ENCODE measurements at regions not wholly inside any gene's neighbourhood (a gene's known extent, or its start where the extent isn't known, plus 50 kb on each side); places are given as distances from the start of the nearest gene placed in this dataset.

DNA sequence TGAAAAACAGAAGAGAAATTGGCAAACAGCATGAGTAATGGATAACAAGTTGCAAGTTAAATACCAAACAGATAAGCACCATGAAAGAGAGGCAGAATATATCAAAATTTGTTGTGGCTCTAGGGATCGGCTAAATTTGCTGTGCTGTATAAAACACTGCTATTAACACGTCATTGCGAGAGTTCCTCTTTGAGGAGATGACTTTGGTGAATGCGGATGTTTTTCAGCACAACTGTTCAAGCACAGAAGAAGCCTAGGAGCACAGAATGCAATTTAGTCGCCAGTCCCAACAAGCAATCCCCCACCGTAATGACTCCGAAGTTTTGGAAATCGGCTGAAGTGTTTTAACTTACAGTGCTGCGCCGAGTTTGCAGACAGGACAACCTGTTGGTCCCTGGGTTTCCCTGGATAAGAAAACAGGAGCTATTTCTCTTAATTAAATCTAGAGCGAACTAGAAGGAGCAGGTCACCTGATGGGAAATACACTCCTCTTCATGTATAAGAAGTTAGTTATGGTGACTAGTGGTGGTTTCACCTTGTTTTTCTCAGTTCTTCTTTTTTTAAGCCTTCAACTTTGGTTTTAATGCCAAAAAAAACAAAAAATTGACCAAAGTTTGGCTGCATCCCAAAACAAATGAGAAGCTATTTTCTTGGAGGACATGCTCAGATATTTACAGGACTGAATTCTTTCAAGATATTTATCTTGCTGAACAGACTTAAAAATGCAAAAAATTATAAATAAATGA lies 454.1 kb upstream of the SALL3 start:
- no peak for DNase-seq (ENCODE audit: low read depth)

GRCh38 chr18:78526275-78526674 lies 453.3 kb upstream of the SALL3 start:
- DNase-seq (ENCODE audit: low read depth): no peak

- no peak for DNase-seq (ENCODE audit: low read depth)
These were observed 452.5 kb upstream of the SALL3 start for GRCh38 chr18:78526923-78527711.

GRCh38 chr18:78527984-78528383 lies 451.6 kb upstream of the SALL3 start:
- DNase-seq (ENCODE audit: low read depth): no peak

GRCh38 chr18:78528411-78529258 lies 451.0 kb upstream of the SALL3 start:
- no peak for DNase-seq (ENCODE audit: low read depth)

DNA sequence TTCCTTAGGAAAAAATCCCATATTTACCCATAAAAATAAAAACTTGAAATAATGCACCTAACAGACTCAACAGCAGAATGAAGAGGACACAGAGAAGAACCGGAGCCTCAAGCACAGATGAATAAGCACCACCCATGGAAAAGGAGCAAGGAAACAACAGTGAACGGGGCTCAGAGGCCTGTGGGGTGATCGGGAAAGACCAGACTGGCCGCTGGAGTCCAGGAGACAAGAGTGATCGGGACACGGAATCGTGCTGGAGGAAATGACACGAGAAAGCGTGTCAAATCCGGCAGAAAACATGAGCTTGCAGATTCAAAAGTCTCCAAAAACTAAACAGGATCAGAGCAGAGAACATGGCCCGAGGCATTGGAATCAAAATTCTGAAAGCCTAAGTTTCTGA lies 448.0 kb upstream of the SALL3 start:
- no peak for DNase-seq (ENCODE audit: low read depth)

GRCh38 chr18:78538669-78539440 lies 440.8 kb upstream of the SALL3 start:
- DNase-seq (ENCODE audit: low read depth): no peak

- DNase-seq (ENCODE audit: low read depth): no peak
These were observed 438.7 kb upstream of the SALL3 start for GRCh38 chr18:78540636-78541529.

DNA sequence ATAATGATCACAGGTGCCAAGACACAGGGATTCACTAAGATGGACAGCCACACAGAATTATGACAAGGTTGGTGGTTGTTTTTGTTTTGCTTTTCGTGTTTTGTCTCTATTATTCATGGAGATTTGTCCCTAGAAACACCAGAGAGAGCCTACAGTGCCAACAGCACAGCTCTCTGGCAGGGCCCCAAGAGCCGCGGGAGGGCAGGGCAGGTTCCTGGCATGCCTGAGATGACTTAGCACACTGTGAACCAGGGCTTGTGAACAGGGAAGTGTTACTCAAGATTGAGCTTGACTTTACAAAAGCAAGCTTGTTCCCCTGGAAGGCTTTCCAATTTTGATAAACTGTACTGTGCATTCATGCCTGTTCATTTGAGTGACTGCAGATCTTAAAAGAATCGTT lies 437.4 kb upstream of the SALL3 start:
- no peak for DNase-seq (ENCODE audit: low read depth)

DNA sequence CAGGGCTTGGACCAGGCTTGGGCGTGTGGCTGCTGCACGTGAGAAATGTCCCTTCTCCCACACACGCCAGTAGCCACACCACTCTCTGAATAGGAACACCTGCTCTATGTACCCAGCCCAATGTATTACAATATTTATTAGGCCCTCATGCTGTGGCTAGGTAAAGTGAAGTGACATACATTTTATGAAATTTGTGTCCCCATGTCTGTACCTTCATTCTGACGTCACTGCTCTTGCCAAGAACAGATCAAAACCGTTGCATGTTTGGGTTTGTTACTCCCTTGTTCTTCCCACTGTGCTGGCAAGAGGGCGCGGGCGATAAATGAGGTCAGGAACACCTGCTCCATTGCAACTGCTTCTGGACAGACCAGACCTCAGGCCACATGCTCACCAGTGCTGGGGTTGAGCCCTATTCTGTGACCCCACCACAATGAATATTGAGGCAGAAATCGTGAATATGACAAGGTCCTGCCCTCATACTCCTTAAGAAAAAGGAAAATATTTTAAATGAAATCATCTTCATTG lies 436.4 kb upstream of the SALL3 start:
- DNase-seq (ENCODE audit: low read depth): no peak

DNA sequence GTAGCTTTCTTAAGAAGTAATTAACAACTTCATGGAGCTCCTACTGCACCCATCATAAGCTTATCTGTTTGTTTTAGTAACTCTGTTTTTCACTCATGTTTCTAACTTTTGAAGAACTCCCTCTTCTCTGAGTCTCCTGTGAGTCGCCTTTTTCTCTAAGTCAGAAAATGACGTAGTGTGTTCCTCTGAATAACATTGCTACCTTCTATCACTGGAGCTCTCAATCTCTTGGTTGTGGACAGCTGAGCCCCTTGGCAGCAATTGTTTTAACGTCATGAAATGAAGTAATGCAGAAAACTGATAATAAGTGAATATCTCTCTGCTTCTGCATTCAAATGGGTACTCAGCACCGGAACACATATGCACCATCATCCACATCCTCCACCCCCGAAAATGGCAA lies 433.3 kb upstream of the SALL3 start:
- DNase-seq (ENCODE audit: low read depth): no peak

GRCh38 chr18:78547817-78548216 lies 431.8 kb upstream of the SALL3 start:
- no peak for DNase-seq (ENCODE audit: low read depth)

DNA sequence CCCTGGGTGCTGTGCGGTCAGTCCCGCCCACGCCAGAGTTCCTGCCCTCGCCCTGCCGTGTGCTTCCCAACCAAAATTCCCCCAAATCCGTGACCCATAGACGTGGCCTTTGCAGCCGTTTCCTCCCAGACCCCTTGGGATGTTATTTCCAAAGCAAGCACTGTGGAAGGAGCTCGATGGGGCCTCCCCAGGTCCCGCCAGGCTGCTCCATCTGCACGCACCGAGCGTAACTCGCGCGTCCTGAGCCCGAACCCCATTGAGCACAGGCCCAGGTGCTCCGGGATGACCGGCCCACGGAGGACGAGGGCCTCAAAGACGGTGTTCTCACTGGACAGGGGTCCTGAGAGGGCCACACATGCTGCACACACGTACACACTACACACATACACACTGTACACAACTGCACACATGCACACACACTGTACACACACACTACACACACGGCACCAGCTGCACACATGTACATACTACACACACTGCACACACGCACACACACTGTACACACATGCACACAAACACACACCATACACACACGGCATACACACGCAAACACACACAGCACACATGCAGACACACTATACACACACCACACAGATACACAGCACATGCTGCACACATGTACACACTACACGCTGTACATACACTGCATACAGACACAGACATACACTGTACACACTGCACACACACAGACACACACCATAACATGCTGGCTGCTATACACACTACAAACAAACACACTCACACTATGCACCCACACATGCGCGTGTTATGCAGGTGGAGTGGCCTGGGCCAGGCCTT lies 431.2 kb upstream of the SALL3 start:
- no peak for DNase-seq (ENCODE audit: low read depth)

- DNase-seq (ENCODE audit: low read depth): no peak
These were observed 429.6 kb upstream of the SALL3 start for GRCh38 chr18:78549971-78550370.

DNA sequence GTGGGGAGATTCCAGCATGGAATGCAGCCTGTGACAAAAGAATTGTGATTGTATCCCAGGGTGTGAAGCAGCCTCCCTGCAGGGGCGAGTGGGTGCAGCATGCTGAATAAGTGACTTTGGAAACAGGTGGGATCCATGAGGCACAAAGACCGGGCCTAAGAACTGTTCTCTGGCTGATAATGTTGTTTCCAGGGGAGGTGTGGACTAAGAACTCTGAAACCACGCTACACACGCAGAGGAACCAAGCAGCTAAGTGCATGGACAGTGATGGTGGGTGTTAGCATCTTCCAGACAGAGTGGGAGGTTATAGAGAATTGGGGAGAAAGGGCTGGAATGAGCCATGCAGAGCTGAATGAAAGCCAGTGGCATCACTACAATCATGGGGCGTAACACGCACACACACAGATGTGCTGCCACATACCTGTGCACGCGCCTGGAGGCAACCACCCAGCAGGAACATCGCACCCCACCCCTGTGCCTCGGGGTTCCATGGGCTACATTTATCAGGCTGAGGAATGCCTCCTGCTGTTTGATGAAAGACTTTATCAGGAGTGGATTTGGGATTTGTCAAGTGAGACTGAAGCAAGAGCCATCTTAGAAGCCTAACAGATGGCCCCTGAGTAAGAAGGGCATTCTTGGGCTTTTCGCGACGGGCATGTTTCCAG lies 424.5 kb upstream of the SALL3 start:
- DNase-seq (ENCODE audit: low read depth): no peak

DNA sequence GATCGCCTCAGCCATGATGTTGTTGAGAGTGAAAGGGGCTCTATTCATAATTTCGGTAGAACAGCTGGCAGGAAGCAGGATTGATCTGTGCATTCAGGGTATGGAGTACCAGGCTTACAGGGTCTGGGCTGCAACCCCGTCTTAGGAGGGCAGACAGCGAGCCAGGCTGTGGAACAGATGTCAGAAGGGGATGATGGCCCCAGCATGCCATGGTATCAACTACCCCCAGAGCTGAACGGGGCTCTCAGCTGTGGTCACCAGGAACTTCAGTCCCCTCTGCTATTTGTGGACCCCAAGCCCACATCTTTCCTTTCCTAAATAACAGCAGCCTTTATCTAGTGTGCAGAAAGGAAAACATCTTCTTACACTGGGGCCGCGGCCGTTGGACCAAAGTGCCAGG lies 422.2 kb upstream of the SALL3 start:
- no peak for DNase-seq (ENCODE audit: low read depth)

DNA sequence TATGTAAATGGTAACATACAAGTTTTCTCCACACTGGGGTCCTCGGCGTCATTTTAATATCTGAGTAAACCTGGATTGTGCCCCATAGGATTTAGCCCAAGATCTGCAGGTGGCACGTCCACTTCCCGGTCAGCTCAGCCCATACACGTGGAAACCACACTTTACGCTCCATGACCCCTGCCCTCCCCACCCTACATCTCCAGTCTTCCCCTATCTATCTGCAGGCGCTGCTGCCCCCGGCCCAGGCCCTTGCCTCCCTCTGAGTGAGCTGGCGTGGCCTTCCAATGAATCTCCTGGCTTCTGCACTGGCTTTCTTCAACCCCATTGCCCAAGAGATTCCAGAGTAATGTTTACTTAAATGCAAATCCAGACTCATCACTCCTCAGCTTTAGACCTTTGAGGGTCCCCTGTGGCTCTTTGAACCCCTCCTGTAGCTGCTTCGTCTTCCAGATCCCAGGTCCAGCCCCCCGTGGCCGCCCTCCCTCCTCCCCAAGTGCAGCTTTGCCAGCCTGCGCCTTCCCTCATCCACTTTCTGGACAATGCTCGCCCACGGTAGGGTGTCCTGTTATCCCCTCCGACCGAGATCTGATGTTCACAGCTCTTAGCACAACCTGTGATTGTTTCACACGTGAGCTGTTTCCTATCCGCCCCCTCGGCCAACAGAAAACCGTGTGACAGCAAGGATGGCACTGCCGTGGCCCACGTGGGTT lies 421.4 kb upstream of the SALL3 start:
- no peak for DNase-seq (ENCODE audit: low read depth)

DNA sequence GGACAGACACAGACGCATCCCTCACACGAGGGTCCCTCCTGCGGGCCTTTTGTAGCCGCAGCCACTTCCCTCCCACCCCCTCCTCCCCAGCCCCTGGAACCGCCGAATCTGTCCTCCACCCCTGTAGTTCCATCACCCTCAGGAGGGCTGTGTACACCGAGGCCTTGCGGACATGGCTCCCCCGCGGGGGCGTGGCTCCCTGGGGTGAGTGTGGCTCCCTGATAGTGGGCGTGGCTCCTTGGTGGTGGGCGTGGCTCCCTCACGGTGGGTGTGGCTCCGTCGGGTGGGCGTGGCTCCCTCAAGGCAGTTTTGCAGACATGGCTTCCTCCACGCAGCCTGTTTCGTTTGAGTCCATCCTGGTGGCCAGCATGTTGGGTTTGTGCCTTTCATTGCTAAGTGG lies 420.7 kb upstream of the SALL3 start:
- no peak for DNase-seq (ENCODE audit: low read depth)

Measured in forelimb muscle (tissue), 1 donor.